Fibroblast of skin of right biceps (primary cell): ENCODE measurements at regions not wholly inside any gene's neighbourhood (a gene's known extent, or its start where the extent isn't known, plus 50 kb on each side); places are given as distances from the start of the nearest gene placed in this dataset.

Experiments used
- DNase-seq: peaks from one replicate; pipeline ENCODE4 v3.0.0-alpha.2; 2013

- peak; percentile 83 for DNase-seq
These were observed 158.9 kb downstream of the TBXT start for GRCh38 chr6:166008441-166009369.

GRCh38 chr6:166007349-166008263 lies 160.0 kb downstream of the TBXT start:
- DNase-seq = peak; percentile 84

GRCh38 chr6:166006900-166007301 lies 160.8 kb downstream of the TBXT start:
- no peak for DNase-seq

GRCh38 chr6:166005944-166006899 lies 161.4 kb downstream of the TBXT start:
- DNase-seq = peak; percentile 93

GRCh38 chr6:166005401-166005943 lies 162.2 kb downstream of the TBXT start:
- DNase-seq = peak; percentile 58

GRCh38 chr6:166004876-166005275 lies 162.8 kb downstream of the TBXT start:
- no peak for DNase-seq

- no peak for DNase-seq
These were observed 163.2 kb downstream of the TBXT start for GRCh38 chr6:166004471-166004870.

- DNase-seq = peak; percentile 56
These were observed 164.1 kb downstream of the TBXT start for GRCh38 chr6:166003569-166003968.

- DNase-seq = no peak
These were observed 166.3 kb downstream of the TBXT start for GRCh38 chr6:166001359-166001758.

GRCh38 chr6:165999279-165999678 lies 168.4 kb downstream of the TBXT start:
- no peak for DNase-seq

- DNase-seq = no peak
These were observed 169.6 kb downstream of the TBXT start for GRCh38 chr6:165998072-165998471.

- DNase-seq = no peak
These were observed 176.3 kb downstream of the TBXT start for GRCh38 chr6:165991341-165991740.

- DNase-seq = no peak
These were observed 177.4 kb downstream of the TBXT start for GRCh38 chr6:165990216-165990615.

GRCh38 chr6:165988757-165989456 lies 178.7 kb downstream of the TBXT start:
- DNase-seq = no peak

- DNase-seq = no peak
These were observed 179.3 kb downstream of the TBXT start for GRCh38 chr6:165988302-165988756.

- DNase-seq = peak; percentile 80
These were observed 180.0 kb downstream of the TBXT start for GRCh38 chr6:165987483-165988301.

GRCh38 chr6:165986914-165987482 lies 180.7 kb downstream of the TBXT start:
- DNase-seq = peak; percentile 34

GRCh38 chr6:165986311-165986913 lies 181.2 kb downstream of the TBXT start:
- DNase-seq = no peak

- no peak for DNase-seq
These were observed 181.8 kb downstream of the TBXT start for GRCh38 chr6:165985806-165986299.
